NCI-H446 (cell line): ENCODE measurements at regions not wholly inside any gene's neighbourhood (a gene's known extent, or its start where the extent isn't known, plus 50 kb on each side); places are given as distances from the start of the nearest gene placed in this dataset.
A peak's percentile ranks its signal among the peaks of the same experiment; 100 is the strongest.

Source experiments
- DNase-seq, 2 experiments: peaks; one replicate each; lab custom pipeline; 2025; lab: John Stamatoyannopoulos, UW

- peak; percentile 1 to 40 for DNase-seq
Measured at GRCh38 chr2:181380581-181380980, 76.6 kb upstream of the ITGA4 start.

- no peak for DNase-seq
Measured at GRCh38 chr2:181384923-181385322, 72.3 kb upstream of the ITGA4 start.

- no peak for DNase-seq
Measured at GRCh38 chr2:181389524-181389923, 67.7 kb upstream of the ITGA4 start.

- DNase-seq: no peak
Measured at GRCh38 chr2:181393472-181393871, 63.7 kb upstream of the ITGA4 start.

GRCh38 chr2:181394741-181395437, 62.3 kb upstream of the ITGA4 start:
- DNase-seq: no peak

- DNase-seq: no peak
Measured at GRCh38 chr2:181395851-181396250, 61.3 kb upstream of the ITGA4 start.

GRCh38 chr2:181396256-181397123, 60.7 kb upstream of the ITGA4 start:
- DNase-seq: no peak

- DNase-seq: no peak
Measured at GRCh38 chr2:181397331-181397730, 59.9 kb upstream of the ITGA4 start.

- no peak for DNase-seq
Measured at GRCh38 chr2:181398000-181398399, 59.2 kb upstream of the ITGA4 start.

- no peak for DNase-seq
Measured at GRCh38 chr2:181399027-181399426, 58.2 kb upstream of the ITGA4 start.

GRCh38 chr2:181404472-181404871, 52.7 kb upstream of the ITGA4 start:
- DNase-seq: no peak

- no peak for DNase-seq
Measured at GRCh38 chr2:181407171-181407570, 50.0 kb upstream of the ITGA4 start.
